Right hindlimb (tissue), 1 donor: ENCODE measurements at regions not wholly inside any gene's neighbourhood (a gene's known extent, or its start where the extent isn't known, plus 50 kb on each side); places are given as distances from the start of the nearest gene placed in this dataset.

Source experiments
- DNase-seq: peaks from one replicate; pipeline ENCODE4 v3.0.0-alpha.2; 2018

DNA sequence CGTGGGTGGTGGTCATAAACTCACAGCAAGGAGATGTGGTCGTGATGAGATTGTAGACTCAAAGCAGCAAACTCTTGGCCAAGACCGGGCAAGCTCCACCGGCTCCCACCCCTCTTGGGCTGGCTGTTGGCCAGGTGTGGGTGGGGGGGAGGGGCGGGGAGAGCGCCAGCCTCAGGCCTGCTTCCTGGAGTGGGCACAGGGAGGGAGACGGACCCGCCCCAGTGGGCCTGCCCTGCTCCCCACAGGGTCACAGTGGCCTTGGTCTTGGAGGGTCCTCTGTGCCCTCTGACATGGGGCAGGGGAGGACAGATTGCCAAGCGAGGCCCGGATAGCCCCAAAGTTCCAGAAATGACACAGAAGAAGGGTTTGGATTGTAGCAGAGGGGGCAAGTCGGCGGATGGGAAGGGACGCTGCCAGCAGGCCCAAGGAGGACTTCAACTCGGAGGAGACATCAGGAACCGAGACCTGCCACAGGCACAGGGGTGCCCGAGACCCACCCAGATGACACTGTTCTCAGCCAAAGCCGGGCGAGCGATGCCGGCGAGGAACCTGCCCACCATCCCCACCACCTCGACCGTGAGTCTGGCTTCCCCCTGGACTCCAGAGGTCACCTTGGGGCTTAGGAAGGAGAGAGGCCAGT is 85.4 kb upstream of the ACTRT2 start:
- no peak for DNase-seq

DNA sequence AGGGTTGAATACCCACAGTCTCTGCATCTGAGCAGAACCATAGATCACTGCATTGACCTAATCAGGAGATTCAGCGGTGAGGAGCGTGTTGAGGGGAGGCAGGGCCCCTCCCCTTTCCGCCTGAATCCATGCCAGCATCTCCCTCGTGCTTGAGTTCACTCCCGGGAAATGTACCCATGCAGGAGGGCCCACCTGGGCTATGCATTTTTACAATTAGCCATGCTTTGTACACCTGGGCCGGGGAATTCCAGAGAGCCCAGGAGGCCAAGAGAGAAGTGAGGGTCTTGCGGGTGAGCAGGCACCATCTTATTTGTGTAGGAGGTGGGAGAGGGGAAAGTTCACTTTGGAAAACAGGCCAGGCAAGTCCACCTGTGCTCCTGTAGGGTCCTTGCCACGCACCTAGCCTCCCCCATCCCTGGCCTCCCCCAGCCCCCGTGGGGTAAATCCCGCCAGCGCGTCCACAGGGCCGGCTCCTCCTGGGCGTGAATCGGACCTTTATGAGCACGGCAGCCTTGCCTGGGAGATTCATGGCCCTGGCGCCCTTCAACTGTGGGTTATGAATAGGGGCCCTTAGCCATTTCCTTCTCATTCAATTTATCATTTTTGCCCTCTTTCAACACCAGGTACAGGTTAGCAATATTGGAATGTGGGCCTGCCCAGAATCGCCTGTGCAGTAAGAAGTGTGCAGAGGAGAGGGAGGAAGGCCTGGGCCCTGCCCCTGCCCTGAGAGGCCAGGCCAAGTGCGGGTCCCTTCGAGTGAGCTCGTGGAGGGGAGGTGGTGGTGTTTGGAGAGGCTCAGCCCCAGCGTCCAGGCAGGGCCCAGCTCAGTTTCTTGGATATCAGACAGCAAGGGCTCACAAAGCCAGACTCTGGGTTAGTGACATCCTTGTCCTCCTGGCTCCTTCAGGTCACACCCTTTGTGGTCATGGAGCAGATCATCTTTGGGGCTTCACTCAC is 84.4 kb upstream of the ACTRT2 start:
- no peak for DNase-seq

DNA sequence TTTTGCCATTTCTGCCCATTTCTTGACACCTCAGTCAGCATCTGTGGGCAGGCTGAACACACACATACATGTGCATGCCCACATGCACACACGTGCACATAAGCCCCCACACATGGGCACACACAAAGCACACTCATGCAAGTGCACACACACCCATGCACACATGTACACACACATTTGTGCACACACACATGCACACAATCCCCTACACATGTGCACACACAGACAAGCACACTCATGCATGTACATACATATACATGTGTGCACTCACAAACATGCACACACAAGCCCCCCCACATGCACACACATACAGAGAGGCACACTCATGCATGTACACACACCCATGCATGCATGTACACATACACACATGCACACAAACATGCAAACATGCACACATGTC is 83.5 kb upstream of the ACTRT2 start:
- no peak for DNase-seq

DNA sequence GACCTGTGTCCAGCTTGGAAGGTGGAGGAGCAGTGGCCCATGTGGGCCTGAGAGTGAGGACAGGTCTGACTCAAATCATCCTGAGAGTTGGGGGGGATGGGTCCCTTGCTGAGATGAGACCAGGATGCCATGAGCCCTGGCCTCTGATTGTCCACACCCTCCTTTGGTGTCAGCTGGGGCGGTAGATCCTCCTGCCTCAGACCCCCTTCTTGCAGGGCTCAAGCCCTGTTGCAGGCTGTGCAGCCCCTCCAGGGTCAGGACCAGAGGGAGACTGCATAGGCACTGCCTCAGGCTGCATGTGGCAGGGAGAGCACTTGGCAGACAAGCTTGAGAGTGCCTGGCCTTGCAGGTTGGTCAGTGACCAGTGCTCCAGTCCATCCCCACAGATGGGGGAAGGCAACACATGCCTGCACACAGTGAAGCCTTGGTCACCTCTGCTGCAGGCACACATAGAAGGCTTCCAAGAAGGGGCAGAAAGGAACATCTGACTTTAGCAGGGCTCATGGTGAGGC is 82.2 kb upstream of the ACTRT2 start:
- no peak for DNase-seq

DNA sequence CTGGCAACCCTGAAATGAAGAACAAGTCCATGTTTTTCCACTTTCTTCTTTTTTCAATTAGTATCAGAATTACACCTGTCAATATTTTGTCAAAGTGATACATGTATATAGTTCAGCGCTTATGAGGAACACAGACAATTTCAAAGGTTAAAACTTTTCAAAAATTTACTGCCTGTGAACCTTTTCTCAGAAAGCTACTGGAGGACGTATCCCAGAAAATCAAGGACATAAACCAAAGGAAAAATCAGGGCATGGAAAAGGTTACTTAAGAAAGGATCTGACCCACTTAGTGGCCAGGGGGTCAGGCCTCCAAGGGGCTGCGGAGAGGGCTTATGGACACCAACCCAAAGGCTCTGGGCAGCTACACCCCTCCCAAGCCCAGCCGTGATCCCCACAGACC is 81.1 kb upstream of the ACTRT2 start:
- DNase-seq = no peak

DNA sequence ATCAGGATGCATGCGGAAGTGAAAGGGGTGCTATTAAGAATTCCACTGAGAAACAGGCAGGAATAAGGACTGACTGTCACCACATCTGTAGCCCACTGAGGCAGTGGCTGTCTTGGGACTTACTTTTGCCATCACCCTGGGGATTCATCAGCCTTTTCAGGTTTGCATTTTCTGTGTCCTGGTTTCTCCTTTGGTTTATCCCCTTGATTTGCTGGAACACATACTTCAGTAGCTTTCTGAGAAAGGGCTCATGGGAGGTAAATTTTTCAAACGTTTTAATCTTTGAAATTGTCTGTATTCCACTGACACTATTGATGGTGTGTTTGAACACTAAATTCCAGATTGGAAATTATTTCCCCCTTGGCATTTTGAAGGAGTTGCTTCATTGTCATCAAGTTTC is 80.2 kb upstream of the ACTRT2 start:
- DNase-seq = no peak

DNA sequence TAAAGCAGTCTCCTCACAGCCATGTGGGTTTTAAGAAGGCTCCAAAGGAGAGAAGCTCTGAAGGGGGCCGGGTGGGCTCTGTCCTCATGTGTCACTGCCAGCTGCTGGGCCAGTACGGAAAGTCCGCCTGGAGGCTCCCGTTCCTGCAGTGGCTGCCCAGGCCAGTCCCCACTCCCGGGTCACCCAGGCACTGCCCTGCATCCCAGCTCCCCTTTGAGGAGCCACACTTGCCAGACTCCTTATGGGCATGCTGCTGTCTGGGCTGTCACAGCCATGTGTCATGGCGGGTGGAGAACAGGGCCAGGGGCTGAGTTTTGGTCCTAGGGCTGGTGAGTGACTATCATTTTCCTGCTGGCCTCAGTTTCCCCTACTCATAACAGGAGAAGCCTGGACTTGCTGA is 79.4 kb upstream of the ACTRT2 start:
- no peak for DNase-seq

DNA sequence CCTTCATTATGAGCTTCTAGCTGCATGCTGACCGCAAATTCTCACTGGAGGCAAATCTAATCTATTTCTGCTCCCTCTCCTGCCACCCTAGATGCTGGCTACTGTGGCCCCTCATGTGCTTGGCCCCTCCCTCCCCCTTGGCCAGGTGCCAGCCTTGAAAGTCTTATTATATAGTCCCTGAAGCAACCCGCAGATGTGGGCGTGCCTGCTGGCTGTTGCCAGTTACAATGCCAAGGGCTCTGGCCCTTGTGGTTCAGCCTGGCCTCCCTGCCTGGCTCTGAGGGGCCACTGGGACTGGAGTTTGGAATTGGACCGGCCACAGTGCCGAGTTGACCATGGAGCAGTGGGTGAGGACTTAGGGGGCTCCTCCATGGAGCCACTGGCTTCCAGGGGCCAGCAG is 78.9 kb upstream of the ACTRT2 start:
- no peak for DNase-seq

DNA sequence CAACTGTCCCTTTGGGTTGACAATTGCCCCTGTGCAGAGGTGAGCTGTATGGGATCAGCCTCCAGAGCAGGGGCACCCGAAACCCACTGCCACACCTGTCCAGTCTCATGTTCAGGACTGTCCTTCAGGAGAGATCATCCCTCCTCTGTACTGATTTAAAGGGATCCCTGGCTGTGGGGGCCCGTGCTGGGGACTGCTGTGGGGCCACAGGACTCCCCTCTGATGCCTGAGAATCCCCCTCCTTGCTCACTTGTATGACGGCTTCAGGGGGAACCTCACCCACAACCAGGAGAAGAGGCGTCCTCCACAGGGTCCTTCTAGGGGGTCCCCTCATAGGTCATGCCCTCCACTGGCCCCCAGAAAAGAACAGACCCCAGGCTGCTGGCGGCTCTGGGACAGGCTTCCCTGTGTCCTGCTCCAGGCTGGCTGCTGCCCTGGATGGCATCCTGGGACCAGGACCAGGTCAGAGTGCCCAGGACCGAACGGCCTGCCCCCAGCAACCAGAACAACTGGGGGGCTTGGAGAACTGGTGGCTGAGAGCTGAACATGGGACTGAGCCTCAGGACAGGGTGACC is 77.5 kb upstream of the ACTRT2 start:
- no peak for DNase-seq

DNA sequence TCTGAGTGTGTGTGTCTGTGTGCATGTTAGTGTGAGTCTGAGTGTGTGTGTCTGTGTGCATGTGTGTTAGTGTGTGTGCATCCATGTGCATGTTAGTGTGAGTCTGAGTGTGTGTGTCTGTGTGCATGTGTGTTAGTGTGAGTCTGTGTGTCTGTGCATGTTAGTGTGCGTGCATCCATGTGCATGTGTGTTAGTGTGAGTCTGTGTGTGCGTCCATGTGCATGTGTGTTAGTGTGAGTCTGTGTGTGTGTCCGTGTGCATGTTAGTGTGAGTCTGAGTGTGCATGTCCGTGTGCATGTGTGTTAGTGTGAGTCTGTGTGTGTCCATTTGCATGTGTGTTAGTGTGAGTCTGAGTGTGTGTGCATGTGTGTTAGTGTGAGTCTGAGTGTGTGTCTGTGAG is 76.6 kb upstream of the ACTRT2 start:
- DNase-seq = no peak

DNA sequence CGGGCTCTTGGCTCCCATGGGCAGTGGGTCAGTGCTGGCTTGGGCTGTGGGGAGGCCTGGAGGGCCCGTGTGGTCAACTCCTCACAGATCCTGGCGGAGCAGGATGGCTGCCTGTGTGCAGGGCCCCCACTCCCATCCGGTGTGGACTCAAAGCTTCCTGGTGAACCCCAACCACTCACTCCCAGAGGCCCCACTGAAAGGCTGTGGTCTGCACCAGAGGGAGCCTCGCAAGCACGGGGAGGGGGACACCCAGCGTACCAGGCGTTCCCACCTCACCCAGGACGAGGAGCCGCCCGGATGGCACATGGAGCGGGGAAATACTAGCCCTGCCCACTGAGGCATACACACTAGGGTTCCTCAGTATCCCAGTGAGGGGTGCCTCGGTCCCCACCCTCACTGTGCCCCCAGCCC is 75.4 kb upstream of the ACTRT2 start:
- DNase-seq = no peak

DNA sequence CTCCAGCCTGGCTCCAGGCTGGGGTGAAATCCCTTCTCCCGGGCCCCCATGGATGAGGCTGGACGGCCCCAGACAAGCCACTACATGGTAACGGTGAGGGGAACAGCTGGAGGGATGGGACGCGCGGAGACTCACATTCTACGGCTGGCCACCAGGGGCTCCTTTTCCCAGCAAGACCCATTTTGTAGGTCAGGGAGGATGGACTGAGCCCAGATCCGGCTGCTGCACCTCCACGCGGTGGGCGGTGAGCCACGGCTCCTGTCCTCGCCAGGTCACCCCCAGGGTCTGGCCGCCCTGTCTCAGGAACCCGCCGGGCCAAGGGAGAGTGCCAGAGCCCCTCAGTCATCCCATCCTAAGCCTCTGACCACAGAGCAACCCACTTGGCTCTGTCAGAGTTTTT is 75.0 kb upstream of the ACTRT2 start:
- no peak for DNase-seq

DNA sequence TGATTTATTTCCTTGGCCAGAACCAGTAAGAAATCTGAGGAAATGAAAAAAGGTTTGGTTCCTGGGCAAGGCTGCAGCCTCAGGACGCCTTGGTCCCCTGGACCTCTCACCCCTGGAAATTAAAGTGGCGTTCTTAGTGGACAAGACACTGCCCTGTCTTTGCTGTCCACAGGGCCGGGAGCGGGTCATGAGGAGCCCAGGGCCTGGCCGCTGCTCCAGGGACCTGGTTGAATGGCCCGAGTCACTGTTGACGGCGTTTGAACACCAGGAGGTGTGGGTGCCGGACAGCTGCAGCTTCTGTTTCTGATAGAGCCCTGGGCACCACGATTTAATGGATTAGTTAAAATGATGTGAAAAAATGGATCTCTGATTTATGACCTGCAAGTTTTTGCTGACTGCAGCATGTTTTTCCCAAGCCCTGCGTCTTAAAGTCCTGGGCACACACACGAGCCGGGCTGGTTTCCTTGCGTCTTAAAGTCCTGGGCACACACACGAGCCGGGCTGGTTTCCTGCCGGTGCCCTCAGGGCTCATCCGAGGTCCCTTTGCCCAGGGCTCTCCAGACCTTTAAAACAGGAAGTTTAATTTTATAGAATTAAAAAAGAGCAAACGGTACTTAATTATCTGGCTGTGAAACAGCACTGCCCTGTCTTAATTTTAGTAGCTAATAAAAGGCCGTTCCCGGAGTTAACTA is 74.1 kb upstream of the ACTRT2 start:
- no peak for DNase-seq

DNA sequence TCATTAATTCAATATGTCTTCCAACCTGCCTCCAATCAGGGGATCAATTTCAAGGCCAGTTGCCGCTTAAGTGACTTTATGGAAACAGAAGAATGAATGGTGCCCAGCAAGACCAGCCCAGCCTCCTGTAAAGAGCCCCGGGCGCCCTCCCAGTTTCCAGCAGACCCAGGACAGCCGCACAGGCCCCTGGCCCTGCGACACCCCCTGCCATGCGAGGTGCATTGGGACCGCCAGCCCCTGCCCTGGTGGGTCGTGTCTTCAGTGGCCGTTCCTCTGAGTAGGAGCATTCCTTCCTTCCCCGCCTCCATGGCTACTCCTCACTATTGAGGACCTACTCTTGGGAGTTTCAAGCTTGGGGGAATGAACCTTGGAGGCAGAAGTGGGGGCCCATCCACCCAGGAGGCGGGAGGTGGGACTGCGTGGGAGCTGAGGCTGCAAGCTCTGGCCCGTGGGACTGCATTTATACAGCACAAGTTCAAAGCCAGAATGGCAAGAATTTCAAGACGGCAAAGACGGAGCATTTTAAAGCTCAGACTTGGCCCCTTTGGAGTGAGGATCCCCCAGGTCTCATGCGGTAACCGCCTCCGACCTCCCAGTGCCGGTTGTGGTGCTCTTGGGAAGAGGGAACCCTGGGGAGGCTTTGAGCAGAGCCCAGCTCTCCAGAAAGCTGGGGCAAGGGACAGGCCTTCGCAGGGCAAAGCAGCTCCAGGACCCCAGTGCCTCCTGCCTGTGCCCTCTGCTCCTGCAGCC is 73.1 kb upstream of the ACTRT2 start:
- no peak for DNase-seq

DNA sequence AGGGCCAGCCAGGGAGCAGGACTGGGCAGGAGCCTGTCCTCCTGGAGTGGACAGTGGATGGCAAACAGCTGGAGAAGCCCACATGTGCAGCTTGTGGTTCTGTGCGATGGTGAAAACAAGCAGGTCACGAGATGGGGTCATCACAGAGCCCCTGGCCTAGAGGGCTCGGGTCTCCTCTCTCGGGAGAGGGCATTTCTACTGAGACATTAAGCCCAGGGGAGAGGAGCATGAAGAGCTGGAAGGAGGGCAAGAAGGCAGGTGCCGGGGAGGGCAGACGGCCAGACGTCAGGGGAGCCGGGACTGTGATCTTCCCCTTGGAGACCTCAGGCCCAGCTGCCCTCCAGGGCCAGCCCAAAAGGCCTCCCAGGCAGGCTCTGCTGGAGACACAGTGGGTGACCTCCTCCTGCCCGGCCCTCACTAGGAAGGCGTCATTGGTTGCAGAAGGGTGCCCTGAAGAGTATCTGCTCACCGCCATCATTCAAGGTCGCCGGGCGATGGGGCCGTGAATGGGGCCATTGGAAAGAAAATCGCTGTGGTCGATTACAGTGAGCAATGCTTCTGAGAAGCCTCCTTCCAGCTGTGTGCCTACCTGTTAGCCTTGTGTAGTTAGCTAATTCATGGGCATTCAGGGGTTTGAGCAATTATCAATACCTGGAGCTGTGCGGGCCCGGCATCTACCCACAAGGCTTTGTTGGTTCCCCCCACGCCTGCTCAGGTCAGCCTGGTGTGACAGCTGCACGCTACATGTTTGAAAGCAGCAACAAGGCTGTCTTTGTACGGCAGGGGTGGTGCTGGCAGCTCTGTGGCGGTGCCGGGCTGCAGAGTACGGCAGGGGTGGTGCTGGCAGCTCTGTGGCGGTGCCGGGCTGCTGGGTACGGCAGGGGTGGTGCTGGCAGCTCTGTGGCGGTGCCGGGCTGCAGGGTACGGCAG is 72.3 kb upstream of the ACTRT2 start:
- no peak for DNase-seq

DNA sequence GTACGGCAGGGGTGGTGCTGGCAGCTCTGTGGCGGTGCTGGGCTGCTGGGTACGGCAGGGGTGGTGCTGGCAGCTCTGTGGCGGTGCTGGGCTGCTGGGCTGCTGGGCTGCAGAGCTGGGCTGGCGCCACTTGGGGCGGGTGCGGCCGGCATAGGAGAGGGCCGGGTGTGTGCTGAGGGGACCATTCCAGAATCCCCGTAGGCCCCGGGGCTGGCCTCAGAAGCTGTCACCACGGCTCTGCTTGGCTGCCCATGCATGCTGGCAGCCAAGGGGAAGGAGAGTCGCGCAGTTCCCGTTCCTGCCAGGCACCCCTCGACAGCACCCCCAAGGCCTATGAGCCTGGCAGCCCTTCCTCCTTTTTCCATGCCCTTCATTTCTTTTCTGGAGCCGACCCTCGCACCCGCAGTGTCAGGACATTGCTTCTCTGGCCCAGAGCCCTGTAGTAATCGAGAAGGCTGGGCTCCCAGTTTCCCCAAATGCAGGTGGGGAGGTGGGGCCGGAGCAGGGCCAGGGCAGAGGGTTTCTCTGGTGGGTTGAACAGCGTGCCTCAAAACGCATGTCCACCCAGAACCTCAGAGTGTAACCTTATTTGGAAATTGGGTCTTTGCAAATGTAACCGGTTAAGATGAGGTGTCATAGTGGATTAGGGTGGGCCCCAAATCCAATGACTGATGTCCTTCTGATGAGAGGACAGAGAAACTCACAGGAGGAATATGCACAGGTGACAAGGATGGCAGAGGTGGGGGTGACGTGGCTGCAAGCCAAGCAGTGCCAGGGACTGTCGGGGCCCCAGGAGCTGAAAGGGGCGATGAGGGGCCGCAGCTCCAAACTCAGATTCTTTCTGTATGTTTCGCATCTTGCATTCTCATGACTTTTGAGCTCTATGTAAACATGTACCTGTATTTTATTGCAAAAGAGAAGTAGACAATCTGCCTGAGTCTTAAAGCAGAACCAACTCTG is 71.0 kb upstream of the ACTRT2 start:
- no peak for DNase-seq

DNA sequence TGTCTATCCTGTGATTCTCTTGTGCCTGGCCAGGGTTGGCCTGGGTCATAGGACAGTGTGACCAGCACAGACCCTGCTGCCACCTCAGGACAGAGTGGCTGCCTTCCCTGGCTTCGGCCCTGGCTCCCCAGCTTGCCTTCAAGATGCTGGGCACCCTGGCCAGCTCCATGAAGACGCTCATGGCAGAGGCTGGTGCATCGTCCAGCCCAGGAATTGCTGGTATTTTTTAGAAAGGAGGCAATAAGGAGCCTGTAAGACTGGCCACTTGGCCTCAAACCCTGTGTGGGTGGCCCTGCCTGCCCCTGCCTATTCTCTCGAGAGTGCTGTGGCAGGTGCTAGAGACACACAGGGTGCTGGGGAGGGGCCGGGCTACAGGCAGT is 70.4 kb upstream of the ACTRT2 start:
- DNase-seq = no peak

DNA sequence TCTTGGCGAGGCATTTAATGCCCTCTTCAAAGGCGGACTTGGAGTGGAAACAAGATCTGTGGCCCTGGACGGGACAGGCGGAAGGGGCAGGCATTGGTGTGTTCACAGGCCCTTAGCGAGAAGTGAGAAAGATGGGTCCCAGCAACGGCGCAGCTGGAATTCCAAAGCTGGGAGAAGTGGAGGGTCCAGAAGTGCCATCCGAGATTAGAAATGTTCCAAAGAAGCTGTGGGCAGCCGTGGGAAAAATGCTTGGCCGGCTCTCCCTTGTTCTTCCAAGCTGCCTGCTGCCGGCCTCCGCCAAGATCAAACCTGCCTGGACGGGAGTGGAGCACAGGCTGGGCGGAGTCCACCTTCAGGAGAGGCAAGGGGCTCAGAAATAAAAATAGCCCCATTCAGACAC is 69.4 kb upstream of the ACTRT2 start:
- DNase-seq = no peak

DNA sequence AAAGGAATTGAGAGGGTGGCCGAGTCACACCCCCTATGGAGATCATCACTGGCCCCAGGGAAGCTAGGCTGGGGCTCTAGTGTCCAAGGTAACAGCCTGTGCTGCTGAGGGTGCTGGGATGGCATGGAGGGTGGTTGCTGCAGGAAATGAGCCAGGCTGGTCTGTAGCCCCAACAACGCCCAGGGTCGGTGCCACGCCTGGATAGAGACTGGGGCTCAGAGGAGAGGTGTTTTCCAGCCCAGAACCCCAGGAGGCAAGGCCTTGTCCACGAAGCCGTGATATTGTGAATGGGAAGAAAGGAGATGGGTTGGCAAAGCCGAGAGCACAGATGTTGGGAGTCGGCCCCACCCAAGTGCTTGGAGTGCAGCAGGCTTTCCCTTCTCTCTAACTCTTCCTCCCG is 68.9 kb upstream of the ACTRT2 start:
- no peak for DNase-seq

DNA sequence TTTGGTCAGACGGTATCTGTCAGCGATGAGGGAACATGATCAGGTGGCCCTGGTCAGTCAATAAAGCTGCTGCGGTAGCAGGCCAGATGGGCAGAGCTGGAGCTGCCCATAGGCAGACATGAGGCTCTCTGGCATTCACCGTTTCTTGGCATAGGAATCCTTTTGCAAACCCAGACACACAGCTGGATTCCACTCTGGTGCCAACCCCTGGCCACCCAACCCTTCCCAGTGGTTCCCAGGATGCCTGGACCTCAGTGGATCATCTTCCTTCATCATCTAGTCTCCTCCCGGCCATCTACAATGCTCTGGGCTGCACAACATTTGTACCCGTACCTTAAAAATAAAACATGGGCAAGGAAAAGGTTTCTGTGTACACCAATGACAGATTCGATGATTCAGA is 68.3 kb upstream of the ACTRT2 start:
- DNase-seq = no peak
